T-helper 2 cell (primary cell): ENCODE measurements at regions not wholly inside any gene's neighbourhood (a gene's known extent, or its start where the extent isn't known, plus 50 kb on each side); places are given as distances from the start of the nearest gene placed in this dataset.
"Not testable (repeated sequence)": the region's sequence is repeated elsewhere in the genome, so short reads cannot be mapped to it uniquely, and the experiment has no call there.

Experiments used
- DNase-seq, 5 experiments: peaks; one replicate each; pipeline versions ENCODE4 v3.0.0 to v3.0.0-alpha.2; 2012 to 2022

DNA sequence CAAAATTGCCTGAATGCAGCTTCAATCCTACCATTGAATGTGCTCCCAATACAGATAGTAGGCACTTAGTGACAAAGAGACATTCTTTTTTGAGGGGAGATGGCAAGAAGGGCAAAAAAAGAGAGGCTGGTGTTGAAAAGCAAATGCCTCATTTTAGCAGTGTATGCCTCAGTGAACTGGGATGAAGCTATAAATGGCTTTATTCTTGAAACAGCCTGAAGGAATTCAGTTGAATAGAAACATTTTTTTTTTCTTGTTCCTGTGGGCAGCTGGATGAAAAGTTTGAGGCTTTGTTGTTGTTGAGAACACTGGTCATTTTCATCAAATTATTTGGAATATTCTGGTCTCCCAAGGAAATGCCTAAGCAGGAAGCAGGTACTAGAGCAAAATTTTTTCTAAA is 228.9 kb downstream of the RNF144A start:
- no peak for DNase-seq

- no peak for DNase-seq
These were observed 237.4 kb downstream of the RNF144A start for GRCh38 chr2:7154656-7155055.

DNA sequence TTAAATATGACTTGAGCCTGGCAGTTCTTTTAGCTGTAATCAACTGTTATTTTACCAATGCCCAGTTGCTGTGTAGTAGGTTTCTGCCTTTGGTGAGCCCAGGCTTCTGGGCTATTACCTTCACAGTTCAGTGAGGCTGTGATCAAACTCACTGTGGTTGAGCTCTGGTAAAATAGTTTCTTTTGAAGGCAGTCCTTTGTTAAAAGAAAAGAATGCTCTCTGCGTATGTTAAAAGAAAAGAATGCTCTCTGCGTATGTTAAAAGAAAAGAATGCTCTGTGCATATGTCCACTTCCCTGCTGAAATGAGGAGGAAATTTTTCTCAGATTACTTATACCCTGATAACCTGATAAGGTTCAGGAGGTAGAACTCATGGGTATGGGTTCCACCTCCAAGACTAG is 244.3 kb downstream of the RNF144A start:
- no peak for DNase-seq

GRCh38 chr2:7165736-7166135 is 248.5 kb downstream of the RNF144A start:
- no peak for DNase-seq

- no peak for DNase-seq
These were observed 250.7 kb downstream of the RNF144A start for GRCh38 chr2:7167801-7168411.

DNA sequence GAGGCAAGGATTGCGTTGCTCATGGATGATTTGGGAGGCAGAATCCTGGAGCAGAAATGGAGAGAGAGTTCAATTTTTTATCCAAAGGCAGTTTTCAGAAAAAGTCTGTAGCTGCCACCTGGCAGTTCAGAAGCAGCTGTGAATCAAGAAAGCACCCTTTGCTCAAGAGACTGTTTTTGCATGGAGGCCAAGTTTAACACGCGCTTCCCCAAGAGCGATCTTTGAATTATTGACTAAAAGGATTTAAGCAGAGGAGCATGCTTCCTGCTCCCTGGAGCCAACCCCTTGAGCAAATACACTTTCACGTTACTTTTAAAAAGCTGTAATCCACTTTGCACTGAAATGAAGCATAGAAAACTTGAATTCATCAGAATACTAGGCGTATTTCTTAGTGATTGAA is 252.4 kb downstream of the RNF144A start:
- no peak for DNase-seq

GRCh38 chr2:7178996-7179395 is 261.8 kb downstream of the RNF144A start:
- DNase-seq = not testable (repeated sequence)

GRCh38 chr2:7180638-7181370 is 263.6 kb downstream of the RNF144A start:
- no peak for DNase-seq

DNA sequence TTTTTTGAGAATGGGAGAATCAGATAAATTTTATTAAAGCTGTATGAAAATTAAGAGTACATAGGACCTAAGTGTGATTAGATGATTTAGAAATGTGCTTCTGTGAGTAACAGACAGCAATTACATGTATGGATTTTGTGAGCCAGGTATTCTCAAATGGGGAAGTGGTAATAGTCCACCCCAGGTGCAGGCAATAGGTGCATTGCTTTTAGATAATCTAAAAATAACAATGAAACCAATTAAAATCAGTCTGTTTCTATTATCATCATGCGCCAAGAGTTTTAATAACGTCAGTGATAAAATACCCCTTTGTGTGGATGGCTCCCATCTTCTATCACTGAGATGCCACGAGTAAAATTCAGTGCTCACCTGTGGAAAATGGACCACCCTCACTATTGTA is 265.3 kb downstream of the RNF144A start:
- DNase-seq = no peak

DNA sequence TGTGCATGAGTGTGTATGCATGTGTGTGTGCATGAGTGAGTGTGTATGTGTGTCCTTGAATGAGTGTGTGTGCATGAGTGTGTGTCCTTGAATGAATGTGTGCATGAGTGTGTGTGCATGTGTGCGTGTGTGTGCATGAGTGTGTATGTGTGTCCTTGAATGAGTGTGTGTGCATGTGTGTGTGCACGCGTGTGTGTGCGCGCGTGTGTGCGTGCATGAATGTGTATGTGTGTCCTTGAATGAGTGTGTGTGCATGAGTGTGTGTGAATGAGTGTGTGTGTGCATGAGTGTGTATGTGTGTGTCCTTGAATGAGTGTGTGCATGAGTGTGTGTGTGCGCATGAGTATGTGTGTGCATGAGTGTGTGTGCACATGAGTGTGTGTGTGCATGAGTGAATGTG is 271.9 kb downstream of the RNF144A start:
- no peak for DNase-seq

DNA sequence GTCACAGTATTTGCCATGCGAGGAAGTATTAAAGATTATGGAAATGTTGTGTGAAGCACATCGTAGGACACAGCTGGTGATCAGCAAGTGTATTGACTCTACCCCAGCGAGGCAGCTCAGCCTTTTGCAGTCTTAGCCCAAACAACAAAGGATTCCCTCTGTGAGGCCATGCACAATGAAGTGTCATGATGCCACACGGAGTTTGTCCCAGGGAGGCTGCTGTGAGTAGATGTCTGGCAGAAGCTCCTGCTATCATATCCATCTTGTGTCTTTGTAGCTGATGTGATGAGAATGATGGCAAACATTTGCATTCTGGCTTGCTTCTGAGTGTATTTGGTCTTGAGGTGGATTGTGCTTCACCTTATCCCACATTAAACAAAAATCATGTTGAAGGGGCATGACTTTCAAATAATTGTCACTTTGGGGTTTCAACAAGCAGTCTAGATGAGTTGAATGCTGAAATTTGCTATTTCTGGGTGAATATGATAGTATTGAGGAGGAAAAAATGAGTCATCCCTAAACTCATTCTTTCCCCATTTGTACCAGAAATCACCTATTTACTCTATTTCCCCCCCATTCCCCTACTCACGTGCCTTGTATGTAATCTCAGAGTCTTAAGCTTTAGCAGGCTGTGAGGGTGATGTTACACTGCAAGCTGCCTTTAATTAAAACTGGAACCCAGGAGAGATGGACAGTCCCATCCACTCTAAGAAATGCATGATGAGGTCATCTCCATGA is 273.5 kb downstream of the RNF144A start:
- peak in 1 of 5 experiments; percentile 6 for DNase-seq

- DNase-seq = no peak
These were observed 274.7 kb downstream of the RNF144A start for GRCh38 chr2:7191932-7192331.

- DNase-seq = no peak
These were observed 276.2 kb downstream of the RNF144A start for GRCh38 chr2:7193457-7193856.

GRCh38 chr2:7194950-7195349 is 277.7 kb downstream of the RNF144A start:
- DNase-seq = no peak

DNA sequence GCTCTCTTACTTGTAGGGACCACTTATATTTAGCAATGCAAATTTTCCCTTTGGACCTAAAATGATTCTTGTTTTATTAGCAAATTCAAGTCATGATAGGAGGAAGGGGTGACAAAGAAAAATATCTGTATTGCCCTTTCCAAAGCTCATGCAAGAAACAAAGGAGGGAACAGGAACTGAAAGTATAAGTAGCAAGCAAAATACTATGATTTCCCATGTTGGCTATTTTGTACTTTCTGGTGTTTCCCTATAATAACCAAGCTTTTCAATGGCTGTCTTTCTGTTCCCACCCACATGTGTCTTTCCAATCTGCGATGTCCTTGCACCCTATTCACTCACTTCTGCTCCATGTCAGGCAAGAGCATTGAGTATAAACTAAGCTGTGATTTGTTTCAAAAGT is 279.7 kb downstream of the RNF144A start:
- no peak for DNase-seq

- DNase-seq = no peak
These were observed 284.6 kb downstream of the RNF144A start for GRCh38 chr2:7201851-7202250.

GRCh38 chr2:7203056-7203467 is 285.9 kb downstream of the RNF144A start:
- DNase-seq = peak in 4 of 5 experiments; percentile 17 to 71 (median 32)

- DNase-seq = no peak
These were observed 288.1 kb downstream of the RNF144A start for GRCh38 chr2:7205151-7205830.

DNA sequence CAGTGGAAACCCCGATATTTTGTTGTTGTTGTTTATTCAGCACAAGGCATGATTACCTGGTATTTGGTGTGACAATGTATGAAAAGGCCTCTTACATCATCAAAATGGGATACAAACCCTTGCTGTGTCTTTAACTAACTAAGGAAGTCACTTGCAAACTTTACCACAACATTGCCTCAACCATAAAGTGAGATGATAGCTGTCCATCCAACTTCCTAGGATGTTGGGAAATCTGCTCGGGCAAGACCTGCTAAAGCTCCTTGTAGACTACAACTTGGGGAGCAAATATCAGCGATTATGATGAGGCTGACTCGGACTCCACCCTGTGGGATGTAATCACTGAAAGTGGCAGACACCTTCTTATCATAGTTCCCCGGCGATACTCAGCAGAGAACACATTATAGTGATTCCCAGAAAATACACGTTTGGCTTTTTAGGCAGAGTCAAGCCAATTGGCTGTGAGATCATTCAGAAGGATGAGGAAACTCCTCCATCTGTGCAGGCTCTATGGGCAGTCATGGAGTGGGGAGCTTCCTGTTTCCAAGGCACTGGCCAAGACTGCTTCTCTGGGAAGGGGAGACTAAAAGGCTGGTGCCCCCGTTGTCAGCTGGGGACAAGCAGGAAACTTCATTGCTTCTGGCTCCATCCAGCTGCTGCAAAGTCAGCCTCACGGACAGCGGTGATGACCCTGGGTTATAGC is 289.0 kb downstream of the RNF144A start:
- no peak for DNase-seq

DNA sequence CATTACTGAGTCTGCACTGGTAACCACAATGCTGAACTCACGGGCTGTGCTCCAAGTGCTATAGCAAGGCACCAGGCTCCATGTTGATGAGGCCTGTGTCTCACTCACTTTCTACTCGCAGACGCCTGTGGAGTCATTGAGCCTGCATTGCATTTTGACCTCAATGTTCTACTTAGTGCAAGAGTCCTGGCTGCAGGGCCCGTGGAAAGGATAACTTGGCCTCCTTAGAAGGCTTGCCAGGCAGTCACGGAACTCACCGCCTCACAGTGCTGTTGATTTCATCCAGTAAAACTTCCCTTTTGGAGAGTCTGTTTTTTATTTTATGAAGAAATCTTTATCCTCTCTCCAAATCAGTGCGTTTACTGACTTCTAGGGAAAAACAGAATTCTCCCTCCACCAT is 290.4 kb downstream of the RNF144A start:
- no peak for DNase-seq

DNA sequence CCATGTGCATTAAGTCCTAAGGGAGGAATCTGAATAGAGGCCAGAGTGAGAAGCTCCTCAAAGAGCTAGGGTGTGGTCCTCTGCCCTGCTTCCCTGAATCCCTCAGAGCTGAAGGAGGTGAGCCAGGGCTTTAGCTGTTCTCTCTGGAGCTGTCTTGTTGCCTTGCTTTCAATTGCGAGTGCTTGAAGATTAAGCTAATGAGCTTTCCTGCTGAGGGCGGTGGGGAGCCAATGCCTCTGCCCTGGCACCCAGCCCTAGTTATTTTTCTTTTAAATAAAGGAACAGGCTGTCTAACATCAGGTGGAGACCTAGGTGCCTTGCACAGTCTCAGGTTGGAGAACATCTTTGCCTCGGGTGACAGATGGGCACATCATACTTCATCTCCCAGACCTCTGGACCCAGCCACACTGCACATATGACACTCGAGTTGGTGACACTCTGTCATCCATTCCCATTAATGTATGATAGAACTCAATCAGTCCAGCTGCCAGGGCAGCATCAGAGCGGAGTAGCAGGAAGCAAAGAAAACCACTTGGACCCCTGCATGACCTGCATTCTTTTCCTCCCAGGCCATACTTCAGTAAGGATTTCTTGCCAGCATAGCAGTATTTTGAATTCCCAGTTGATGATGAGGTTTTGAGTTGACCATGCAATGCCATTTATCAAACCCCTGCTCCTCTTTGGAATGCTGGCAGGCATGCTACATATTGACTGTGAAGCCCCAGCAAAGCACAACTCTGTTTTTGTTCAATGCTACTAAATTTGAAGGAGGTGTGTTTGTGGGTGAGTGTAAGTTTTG is 292.7 kb downstream of the RNF144A start:
- no peak for DNase-seq

DNA sequence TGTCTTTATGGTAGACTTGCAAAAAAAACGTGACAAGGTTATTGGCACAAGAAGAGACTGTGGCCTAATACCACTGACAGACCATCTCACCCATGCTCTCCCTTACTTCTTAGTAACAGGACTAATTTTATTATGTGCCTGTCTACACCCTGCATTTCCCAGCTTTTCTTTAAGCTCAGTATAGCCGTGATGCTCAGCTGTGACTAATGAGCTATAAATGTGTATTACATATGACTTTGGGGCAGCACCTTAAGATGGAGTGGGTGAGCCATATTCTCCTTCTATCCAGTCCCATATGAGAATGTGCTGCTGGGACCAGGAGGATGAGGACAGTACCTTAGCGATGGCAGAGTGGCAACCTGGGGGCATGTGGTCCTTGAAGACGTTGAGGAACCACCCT is 293.5 kb downstream of the RNF144A start:
- DNase-seq = no peak
